T-cell (primary cell): ENCODE measurements at regions not wholly inside any gene's neighbourhood (a gene's known extent, or its start where the extent isn't known, plus 50 kb on each side); places are given as distances from the start of the nearest gene placed in this dataset.

Source experiments
- ATAC-seq, 4 experiments: fragments of 200-7000 bp in 3 of 4; fragments of 150-1000 bp in 1 of 4; cut with Tn5 transposase; replicated peaks in 1 of 4; 1 replicate in 3 of 4; 2 replicates in 1 of 4; pipeline ENCODE4 v1.10.0; 2021; ENCODE audit warnings: moderate library complexity in 3 of 4, mild to moderate bottlenecking in 2 of 4, moderate number of reproducible peaks in 1 of 4
- CTCF ChIA-PET, 2 donors: fragments of 300-600 bp; sonication (Branson Sonifier 250); formaldehyde crosslinking; loops; one replicate each; lab custom pipeline; 2022; ENCODE audit warnings: antibody characterized with exemption in 2 of 2; lab: Charles Lee
- POLR2A ChIA-PET, 2 donors: fragments of 300-600 bp; sonication (Branson Sonifier 250); formaldehyde crosslinking; loops; one replicate each; lab custom pipeline; 2022; ENCODE audit warnings: antibody characterized with exemption in 2 of 2; lab: Charles Lee
- DNase-seq, 35 experiments: peaks; one replicate each; pipeline versions ENCODE4 v3.0.0 to v3.0.0-alpha.2; 2013 to 2023
- H3K27ac ChIP-seq: one replicate; pipeline ENCODE4 v1.5.1; 2013; ENCODE audit warnings: low read length
- H3K27me3 ChIP-seq, 2 experiments: replicated peaks in 1 of 2; 1 replicate in 1 of 2; 2 replicates in 1 of 2; pipeline versions ENCODE4 v1.6.1 to v1.7.0; 2013; ENCODE audit warnings: low read length in 1 of 2, mixed read lengths in 1 of 2; ENCODE audit not compliant: control insufficient read depth in 2 of 2, insufficient read depth in 2 of 2; ENCODE audit errors: extremely low read depth in 1 of 2
- H3K36me3 ChIP-seq, 2 donors: 1 replicate in 1 of 2; 2 replicates in 1 of 2; pipeline versions ENCODE4 v1.6.1 to v1.7.0; 2013; ENCODE audit warnings: low read length in 1 of 2; ENCODE audit not compliant: control insufficient read depth in 2 of 2, insufficient read depth in 1 of 2; ENCODE audit errors: extremely low read depth in 1 of 2
- H3K4me1 ChIP-seq, 2 experiments: 1 replicate in 1 of 2; 2 replicates in 1 of 2; pipeline versions ENCODE4 v1.6.1 to v1.7.0; 2013; ENCODE audit warnings: low read length in 2 of 2, mixed read lengths in 1 of 2; ENCODE audit not compliant: insufficient read depth in 2 of 2, control insufficient read depth in 1 of 2; ENCODE audit errors: extremely low read depth in 1 of 2
- H3K4me3 ChIP-seq, 2 donors: 1 replicate in 1 of 2; 2 replicates in 1 of 2; pipeline versions ENCODE4 v1.5.1 to v1.7.0; 2013; ENCODE audit warnings: mild to moderate bottlenecking in 2 of 2, low read length in 1 of 2, moderate library complexity in 1 of 2; ENCODE audit not compliant: control insufficient read depth in 1 of 2; ENCODE audit errors: extremely low read depth in 1 of 2
- H3K9me3 ChIP-seq: 2 replicates; pipeline ENCODE4 v1.7.0; 2013
- H3K27ac Mint-ChIP-seq, 2 donors: one replicate each; pipeline ENCODE4 v1.8.0; 2020 to 2021; ENCODE audit warnings: mild to moderate bottlenecking in 2 of 2, mixed read lengths in 2 of 2
- H3K27me3 Mint-ChIP-seq, 2 donors: one replicate each; pipeline ENCODE4 v1.8.0; 2021 to 2022; ENCODE audit warnings: mixed read lengths in 2 of 2
- H3K36me3 Mint-ChIP-seq: one replicate; pipeline ENCODE4 v1.8.0; 2021; ENCODE audit warnings: mixed read lengths
- H3K4me1 Mint-ChIP-seq, 3 donors: one replicate each; pipeline ENCODE4 v1.8.0; 2020 to 2022; ENCODE audit warnings: mixed read lengths in 3 of 3, mild to moderate bottlenecking in 1 of 3
- H3K4me3 Mint-ChIP-seq, 3 donors: one replicate each; pipeline ENCODE4 v1.8.0; 2020 to 2022; ENCODE audit warnings: mild to moderate bottlenecking in 3 of 3, mixed read lengths in 3 of 3, moderate library complexity in 3 of 3
- H3K9me3 Mint-ChIP-seq, 3 donors: one replicate each; pipeline ENCODE4 v1.8.0; 2020 to 2022; ENCODE audit warnings: mixed read lengths in 3 of 3
- WGBS: methylation state at CpG from one replicate; pipeline ENCODE4 v1.1.5; 2013; ENCODE audit warnings: missing lambda C conversion rate; ENCODE audit not compliant: insufficient coverage; 5-methylcytosine and 5-hydroxymethylcytosine counted together

DNA sequence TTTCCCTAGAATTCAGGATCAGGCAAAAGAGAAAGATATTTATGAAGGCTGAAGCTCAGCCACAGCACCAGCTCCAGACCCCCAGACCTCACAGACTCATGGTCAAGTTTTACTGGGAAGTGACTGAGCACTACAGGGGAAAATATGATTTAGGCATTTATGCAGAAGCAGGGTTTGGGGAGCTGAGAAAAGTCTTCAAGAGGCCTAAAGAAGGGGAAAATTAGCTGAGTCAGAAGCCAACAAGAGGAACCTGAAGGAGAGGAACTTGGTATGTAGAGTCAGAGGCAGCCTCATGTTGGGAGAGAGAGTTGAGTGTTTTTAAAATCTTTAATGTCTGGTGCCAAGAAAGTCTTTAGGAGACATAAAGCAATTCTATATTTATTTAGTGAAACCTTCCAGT is 63.0 kb downstream of the FOS start:
- ChIA-PET CTCF (no interaction called here), POLR2A (no interaction called here)
- Histone ChIP-seq H3K9me3 (no peaks in the 10 kb centered on the region), H3K4me3 (no peak overlapping the region), H3K36me3 (no peaks in the 10 kb centered on the region), H3K27ac (no peak overlapping the region), H3K27me3 (no peaks in the 10 kb centered on the region), H3K4me1 (no peaks in the 10 kb centered on the region)
- H3K9me3 Mint-ChIP-seq = peaks cover 0 to 4% (median 3%) of the 10 kb centered on the region in 3 donors
- no peak overlapping the region for H3K27ac Mint-ChIP-seq
- H3K36me3 Mint-ChIP-seq = no peaks in the 10 kb centered on the region
- no peak for DNase-seq
- H3K4me3 Mint-ChIP-seq = no peak overlapping the region
- peaks cover 0 to 7% of the 10 kb centered on the region in 2 donors for H3K27me3 Mint-ChIP-seq
- ATAC-seq = no peak
- H3K4me1 Mint-ChIP-seq = peaks cover 0 to 2% (median 0%) of the 10 kb centered on the region in 3 donors

DNA sequence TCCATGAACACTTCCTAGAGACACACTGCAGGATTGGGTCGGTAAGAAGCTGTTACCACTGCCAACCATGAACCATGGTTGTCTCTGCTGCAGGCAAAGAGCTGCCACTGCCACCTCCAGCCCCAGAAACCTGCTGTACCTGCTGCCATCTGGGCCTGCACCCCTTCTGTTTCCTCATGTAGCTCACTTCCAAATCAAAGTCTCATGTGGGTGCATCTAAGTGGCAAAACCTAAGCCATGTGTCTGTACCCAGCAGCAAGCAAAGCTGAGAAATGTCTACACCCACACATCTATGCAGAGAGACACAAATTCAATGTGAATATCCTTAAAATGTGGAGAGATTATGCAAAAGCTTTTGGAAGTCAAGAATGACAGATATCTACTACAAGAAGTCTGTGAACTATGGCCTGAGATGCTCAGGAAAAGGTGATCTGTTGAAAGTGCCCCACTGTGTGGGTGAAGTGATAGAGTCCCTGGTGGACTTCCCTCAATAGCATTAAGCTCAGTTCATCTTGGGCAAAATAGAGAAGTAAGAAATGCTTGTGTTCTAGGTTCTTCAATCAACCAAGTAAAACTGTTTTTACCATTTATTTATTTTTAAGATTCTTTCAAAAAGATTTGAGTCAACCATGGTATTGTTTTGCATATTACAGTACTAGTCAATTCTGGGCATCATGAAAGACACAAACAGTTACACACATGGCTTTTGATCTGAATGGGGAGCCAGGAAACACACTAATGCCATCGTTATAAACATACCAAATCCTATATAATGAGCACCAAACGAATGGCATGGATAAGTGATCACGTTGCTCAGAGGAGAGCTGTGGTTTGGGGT is 64.4 kb downstream of the FOS start:
- Mint-ChIP-seq H3K27me3 (peaks cover 0 to 7% of the 10 kb centered on the region in 2 donors), H3K4me3 (no peak overlapping the region), H3K27ac (no peak overlapping the region), H3K9me3 (peaks cover 0 to 4% (median 0%) of the 10 kb centered on the region in 3 donors), H3K36me3 (no peaks in the 10 kb centered on the region), H3K4me1 (no peaks in the 10 kb centered on the region)
- H3K4me1 ChIP-seq = no peaks in the 10 kb centered on the region
- H3K36me3 ChIP-seq = no peaks in the 10 kb centered on the region
- CTCF ChIA-PET = interaction anchor here (0.5 kb wide), 3 partner anchors 10 to 473 kb away, joined by 3 read pairs; no protein-coding TSS in a partner anchor
- no peaks in the 10 kb centered on the region for H3K9me3 ChIP-seq
- no peak overlapping the region for H3K4me3 ChIP-seq
- no peaks in the 10 kb centered on the region for H3K27me3 ChIP-seq
- DNase-seq (no peak), ATAC-seq (no peak)
- 50% methylated on average over 2 of the region's 4 CpGs for WGBS
- POLR2A ChIA-PET = interaction anchor here in 1 of 2 donors (0.7 kb wide), 1 partner anchor 43 kb away, joined by 3 read pairs; no protein-coding TSS in a partner anchor
- no peak overlapping the region for H3K27ac ChIP-seq

DNA sequence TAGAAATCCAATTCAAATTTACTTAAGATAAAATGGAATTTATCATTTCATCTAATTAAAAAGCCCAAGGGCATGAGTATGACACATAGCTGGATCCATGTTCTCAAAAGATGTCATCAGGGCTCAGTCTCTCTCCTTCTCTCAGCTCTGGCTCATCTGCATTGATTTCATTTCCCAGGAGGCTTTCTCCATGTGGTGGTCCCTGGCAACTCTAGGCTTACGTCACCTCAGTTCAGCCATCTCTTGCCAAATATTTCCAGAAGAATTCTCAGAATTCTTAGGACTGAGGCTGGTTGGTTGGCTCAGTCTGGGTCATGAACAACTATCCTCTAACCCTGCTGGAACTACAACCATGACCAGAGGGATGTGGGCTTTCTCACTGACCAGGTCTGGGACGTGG is 65.3 kb downstream of the FOS start:
- H3K4me1 ChIP-seq = no peaks in the 10 kb centered on the region
- no peak overlapping the region for H3K27ac ChIP-seq
- no peak for DNase-seq
- H3K9me3 ChIP-seq = no peaks in the 10 kb centered on the region
- ChIA-PET CTCF (no interaction called here), POLR2A (no interaction called here)
- no peak overlapping the region for H3K4me3 ChIP-seq
- WGBS = 83% methylated on average over 1 of the region's 2 CpGs
- no peaks in the 10 kb centered on the region for H3K36me3 Mint-ChIP-seq
- ATAC-seq = no peak
- H3K27ac Mint-ChIP-seq = no peak overlapping the region
- no peak overlapping the region for H3K4me3 Mint-ChIP-seq
- H3K36me3 ChIP-seq = no peaks in the 10 kb centered on the region
- H3K4me1 Mint-ChIP-seq = no peaks in the 10 kb centered on the region
- H3K9me3 Mint-ChIP-seq = peaks cover 0 to 4% (median 0%) of the 10 kb centered on the region in 3 donors
- no peaks in the 10 kb centered on the region for H3K27me3 ChIP-seq
- H3K27me3 Mint-ChIP-seq = peaks cover 0 to 7% of the 10 kb centered on the region in 2 donors

DNA sequence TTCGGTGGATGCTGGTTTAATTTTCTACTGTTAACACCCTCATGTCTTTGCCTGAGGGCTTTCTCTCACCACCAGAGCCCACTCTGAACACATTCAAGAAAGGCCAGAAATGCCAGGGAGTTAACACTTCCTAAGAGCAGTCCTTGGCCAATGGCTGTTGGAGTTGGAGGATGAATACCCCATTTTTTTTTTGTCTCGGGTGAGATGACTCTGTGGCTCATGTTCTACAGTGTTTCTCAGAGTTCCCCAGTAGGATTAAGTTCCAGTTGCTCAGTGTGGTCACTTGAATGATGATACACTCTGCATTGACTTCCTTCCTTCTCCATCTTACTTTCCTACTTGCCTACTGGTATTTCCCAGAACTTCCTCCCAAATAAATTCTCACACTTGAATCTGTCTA is 65.8 kb downstream of the FOS start:
- WGBS = 89% methylated on average over 1 of the region's 2 CpGs
- Histone ChIP-seq H3K27me3 (no peaks in the 10 kb centered on the region), H3K4me3 (no peak overlapping the region), H3K9me3 (no peaks in the 10 kb centered on the region), H3K4me1 (no peaks in the 10 kb centered on the region), H3K27ac (no peak overlapping the region), H3K36me3 (no peaks in the 10 kb centered on the region)
- DNase-seq (no peak), ATAC-seq (no peak)
- Mint-ChIP-seq H3K4me1 (no peaks in the 10 kb centered on the region), H3K4me3 (no peak overlapping the region), H3K9me3 (peaks cover 0 to 4% (median 3%) of the 10 kb centered on the region in 3 donors), H3K36me3 (peaks cover 1% of the 10 kb centered on the region), H3K27ac (no peak overlapping the region), H3K27me3 (peaks cover 0 to 7% of the 10 kb centered on the region in 2 donors)
- ChIA-PET CTCF (no interaction called here), POLR2A (no interaction called here)

DNA sequence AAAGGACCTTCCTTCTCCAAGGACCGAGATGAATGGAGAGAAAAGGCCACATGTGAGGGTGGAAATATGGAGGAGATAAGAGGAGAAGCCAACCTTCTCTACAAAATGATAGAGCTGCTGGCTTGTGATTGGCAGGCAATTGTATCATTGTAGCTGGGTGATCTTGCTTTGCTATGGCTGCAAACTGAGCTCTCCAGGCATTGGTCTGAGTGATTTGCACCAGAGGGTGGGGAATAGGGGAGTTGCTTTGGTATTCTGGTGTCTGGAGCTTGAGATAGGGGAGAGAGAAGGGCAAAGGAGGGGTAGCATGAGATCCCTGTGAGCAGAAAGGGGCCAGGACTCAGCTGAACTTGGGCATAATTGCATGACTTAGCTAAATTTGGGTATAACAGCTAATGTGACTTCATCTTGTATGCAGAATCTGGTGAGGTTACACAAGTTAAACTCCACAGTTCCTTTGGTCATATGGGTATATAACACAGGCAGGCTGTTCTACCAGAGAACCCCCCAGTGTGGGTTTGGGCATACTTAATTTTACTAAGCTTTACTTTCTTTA is 72.0 kb downstream of the FOS start:
- Histone ChIP-seq H3K27ac (no peak overlapping the region), H3K36me3 (no peaks in the 10 kb centered on the region), H3K9me3 (no peaks in the 10 kb centered on the region), H3K4me1 (no peaks in the 10 kb centered on the region), H3K4me3 (no peak overlapping the region), H3K27me3 (no peaks in the 10 kb centered on the region)
- Mint-ChIP-seq H3K36me3 (peaks cover 5% of the 10 kb centered on the region), H3K9me3 (peaks cover 0 to 9% (median 2%) of the 10 kb centered on the region in 3 donors), H3K27ac (no peak overlapping the region), H3K4me3 (no peak overlapping the region), H3K27me3 (no peaks in the 10 kb centered on the region), H3K4me1 (no peaks in the 10 kb centered on the region)
- DNase-seq = no peak
- CTCF ChIA-PET = interaction anchor here in 1 of 2 donors (0.5 kb wide), 1 partner anchor 16 kb away, joined by 3 read pairs; no protein-coding TSS in a partner anchor
- POLR2A ChIA-PET = no interaction called here
- no CpG with 5 or more reads among the region's 1 CpG for whole genome bisulfite sequencing
- no peak for ATAC-seq

DNA sequence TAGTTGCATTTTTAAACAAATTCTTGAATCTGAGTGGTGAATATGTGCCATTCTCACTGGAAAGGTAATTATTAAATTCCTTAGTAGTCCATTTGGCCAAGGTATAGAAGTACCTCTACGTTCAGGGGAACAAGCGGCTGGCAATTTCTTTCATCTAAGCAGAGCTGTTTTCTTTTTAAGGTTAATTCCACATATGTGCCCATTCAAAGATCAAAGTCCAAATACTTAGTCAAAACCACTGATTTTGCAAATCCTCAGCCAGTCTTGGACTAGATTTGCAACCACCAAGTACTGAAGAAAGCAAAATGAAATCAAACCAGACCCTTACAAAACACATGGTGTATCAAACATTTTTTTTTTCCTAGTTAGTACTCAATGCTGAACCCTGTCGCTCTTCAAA is 68.7 kb upstream of the JDP2 start:
- Mint-ChIP-seq H3K27me3 (peaks cover 0 to 7% of the 10 kb centered on the region in 2 donors), H3K4me1 (no peaks in the 10 kb centered on the region), H3K36me3 (no peaks in the 10 kb centered on the region), H3K9me3 (no peaks in the 10 kb centered on the region), H3K4me3 (no peak overlapping the region), H3K27ac (no peak overlapping the region)
- Histone ChIP-seq H3K4me3 (no peak overlapping the region), H3K9me3 (no peaks in the 10 kb centered on the region), H3K27ac (no peak overlapping the region), H3K4me1 (no peaks in the 10 kb centered on the region), H3K36me3 (no peaks in the 10 kb centered on the region), H3K27me3 (peaks cover 0 to 8% of the 10 kb centered on the region in 2 experiments)
- no CpG with 5 or more reads among the region's 3 CpGs for WGBS
- DNase-seq (no peak), ATAC-seq (no peak)
- POLR2A ChIA-PET = no interaction called here
- CTCF ChIA-PET = no interaction called here
